T-helper 2 cell (primary cell): ENCODE measurements at regions not wholly inside any gene's neighbourhood (a gene's known extent, or its start where the extent isn't known, plus 50 kb on each side); places are given as distances from the start of the nearest gene placed in this dataset.

Source experiments
- DNase-seq, 5 experiments: peaks; one replicate each; pipeline versions ENCODE4 v3.0.0 to v3.0.0-alpha.2; 2012 to 2022

- DNase-seq, result no peak
Measured at GRCh38 chr2:149679286-149679685, 91.7 kb upstream of the MMADHC start.

- no peak for DNase-seq
Measured at GRCh38 chr2:149677416-149677815, 89.8 kb upstream of the MMADHC start.

- no peak for DNase-seq
Measured at GRCh38 chr2:149670086-149670485, 82.5 kb upstream of the MMADHC start.

GRCh38 chr2:149666809-149667320 lies 79.3 kb upstream of the MMADHC start:
- no peak for DNase-seq

- DNase-seq, result no peak
Measured at GRCh38 chr2:149664896-149665295, 77.3 kb upstream of the MMADHC start.

- DNase-seq, result no peak
Measured at GRCh38 chr2:149662556-149662955, 75.0 kb upstream of the MMADHC start.

- no peak for DNase-seq
Measured at GRCh38 chr2:149661844-149662243, 74.3 kb upstream of the MMADHC start.

- DNase-seq, result no peak
Measured at GRCh38 chr2:149658553-149658952, 71.0 kb upstream of the MMADHC start.

GRCh38 chr2:149657401-149658040 lies 69.9 kb upstream of the MMADHC start:
- no peak for DNase-seq

GRCh38 chr2:149656996-149657395 lies 69.4 kb upstream of the MMADHC start:
- no peak for DNase-seq

GRCh38 chr2:149653831-149654445 lies 66.4 kb upstream of the MMADHC start:
- no peak for DNase-seq

- no peak for DNase-seq
Measured at GRCh38 chr2:149652926-149653325, 65.4 kb upstream of the MMADHC start.

- no peak for DNase-seq
Measured at GRCh38 chr2:149652526-149652925, 65.0 kb upstream of the MMADHC start.

- no peak for DNase-seq
Measured at GRCh38 chr2:149651229-149651628, 63.7 kb upstream of the MMADHC start.

GRCh38 chr2:149650006-149650405 lies 62.4 kb upstream of the MMADHC start:
- no peak for DNase-seq

- no peak for DNase-seq
Measured at GRCh38 chr2:149648282-149649030, 60.9 kb upstream of the MMADHC start.

GRCh38 chr2:149645391-149645790 lies 57.8 kb upstream of the MMADHC start:
- no peak for DNase-seq
